NOMO-1 treated with DMSO at 0.1 percent for 48 hours (cell line): ENCODE measurements at regions not wholly inside any gene's neighbourhood (a gene's known extent, or its start where the extent isn't known, plus 50 kb on each side); places are given as distances from the start of the nearest gene placed in this dataset.

Experiments
- DNase-seq: peaks from one replicate; lab custom pipeline; 2025; ENCODE audit not compliant: unreplicated experiment; lab: John Stamatoyannopoulos, UW

GRCh38 chr3:99373846-99374210 lies 264.6 kb upstream of the COL8A1 start:
- DNase-seq, result no peak

- no peak for DNase-seq
These were observed 265.1 kb upstream of the COL8A1 start for GRCh38 chr3:99373088-99373845.

GRCh38 chr3:99366663-99367429 lies 271.5 kb upstream of the COL8A1 start:
- DNase-seq, result no peak

- DNase-seq, result no peak
These were observed 272.4 kb upstream of the COL8A1 start for GRCh38 chr3:99365979-99366378.

- no peak for DNase-seq
These were observed 273.0 kb upstream of the COL8A1 start for GRCh38 chr3:99365396-99365795.

- no peak for DNase-seq
These were observed 281.3 kb upstream of the COL8A1 start for GRCh38 chr3:99357131-99357530.

- no peak for DNase-seq
These were observed 281.7 kb upstream of the COL8A1 start for GRCh38 chr3:99356696-99357095.

GRCh38 chr3:99355465-99355864 lies 282.9 kb upstream of the COL8A1 start:
- no peak for DNase-seq

- no peak for DNase-seq
These were observed 285.6 kb upstream of the COL8A1 start for GRCh38 chr3:99352811-99353210.

- no peak for DNase-seq
These were observed 287.3 kb upstream of the COL8A1 start for GRCh38 chr3:99351122-99351521.

GRCh38 chr3:99348451-99348850 lies 289.9 kb upstream of the COL8A1 start:
- DNase-seq, result no peak

- no peak for DNase-seq
These were observed 294.2 kb upstream of the COL8A1 start for GRCh38 chr3:99344216-99344615.

GRCh38 chr3:99342383-99342782 lies 296.0 kb upstream of the COL8A1 start:
- no peak for DNase-seq

GRCh38 chr3:99339222-99339621 lies 299.2 kb upstream of the COL8A1 start:
- DNase-seq, result no peak

GRCh38 chr3:99332718-99333117 lies 305.7 kb upstream of the COL8A1 start:
- no peak for DNase-seq

GRCh38 chr3:99332276-99332675 lies 306.1 kb upstream of the COL8A1 start:
- no peak for DNase-seq

- DNase-seq, result no peak
These were observed 307.4 kb upstream of the COL8A1 start for GRCh38 chr3:99330924-99331532.

GRCh38 chr3:99330281-99330680 lies 308.1 kb upstream of the COL8A1 start:
- DNase-seq, result no peak

- DNase-seq, result no peak
These were observed 313.0 kb upstream of the COL8A1 start for GRCh38 chr3:99325402-99325801.

- no peak for DNase-seq
These were observed 313.7 kb upstream of the COL8A1 start for GRCh38 chr3:99324636-99325203.

GRCh38 chr3:99323940-99324339 lies 314.5 kb upstream of the COL8A1 start:
- DNase-seq, result no peak

GRCh38 chr3:99322551-99322950 lies 315.8 kb upstream of the COL8A1 start:
- DNase-seq, result no peak
